GM12864 (cell line): ENCODE measurements at regions not wholly inside any gene's neighbourhood (a gene's known extent, or its start where the extent isn't known, plus 50 kb on each side); places are given as distances from the start of the nearest gene placed in this dataset.
"Not testable (repeated sequence)": the region's sequence is repeated elsewhere in the genome, so short reads cannot be mapped to it uniquely, and the experiment has no call there.

Source experiments
- DNase-seq: peaks from one replicate; pipeline ENCODE4 v3.0.0-alpha.2; 2011; ENCODE audit warnings: low read depth
- H3K4me3 ChIP-seq: 2 replicates; pipeline ENCODE4 v1.5.1; 2011; ENCODE audit warnings: mild to moderate bottlenecking, low read depth, low read length, control low read depth
- TF ChIP-seq, protein P1 (sequence below): IDR thresholded peaks from 2 replicates; pipeline ENCODE4 v1.5.1; 2011; ENCODE audit warnings: low read depth, mild to moderate bottlenecking, moderate library complexity, low read length, control low read depth, inconsistent platforms; ENCODE audit errors: missing control alignments

GRCh38 chr12:28032811-28033537 is 60.4 kb upstream of the PTHLH start:
- H3K4me3 ChIP-seq: no peak overlapping the region
- TF ChIP-seq, protein P1, sequence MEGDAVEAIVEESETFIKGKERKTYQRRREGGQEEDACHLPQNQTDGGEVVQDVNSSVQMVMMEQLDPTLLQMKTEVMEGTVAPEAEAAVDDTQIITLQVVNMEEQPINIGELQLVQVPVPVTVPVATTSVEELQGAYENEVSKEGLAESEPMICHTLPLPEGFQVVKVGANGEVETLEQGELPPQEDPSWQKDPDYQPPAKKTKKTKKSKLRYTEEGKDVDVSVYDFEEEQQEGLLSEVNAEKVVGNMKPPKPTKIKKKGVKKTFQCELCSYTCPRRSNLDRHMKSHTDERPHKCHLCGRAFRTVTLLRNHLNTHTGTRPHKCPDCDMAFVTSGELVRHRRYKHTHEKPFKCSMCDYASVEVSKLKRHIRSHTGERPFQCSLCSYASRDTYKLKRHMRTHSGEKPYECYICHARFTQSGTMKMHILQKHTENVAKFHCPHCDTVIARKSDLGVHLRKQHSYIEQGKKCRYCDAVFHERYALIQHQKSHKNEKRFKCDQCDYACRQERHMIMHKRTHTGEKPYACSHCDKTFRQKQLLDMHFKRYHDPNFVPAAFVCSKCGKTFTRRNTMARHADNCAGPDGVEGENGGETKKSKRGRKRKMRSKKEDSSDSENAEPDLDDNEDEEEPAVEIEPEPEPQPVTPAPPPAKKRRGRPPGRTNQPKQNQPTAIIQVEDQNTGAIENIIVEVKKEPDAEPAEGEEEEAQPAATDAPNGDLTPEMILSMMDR: no peak
- no peak for DNase-seq

GRCh38 chr12:28033538-28033915 is 61.0 kb upstream of the PTHLH start:
- DNase-seq: no peak
- TF ChIP-seq, protein P1: no peak
- H3K4me3 ChIP-seq: no peak overlapping the region

DNA sequence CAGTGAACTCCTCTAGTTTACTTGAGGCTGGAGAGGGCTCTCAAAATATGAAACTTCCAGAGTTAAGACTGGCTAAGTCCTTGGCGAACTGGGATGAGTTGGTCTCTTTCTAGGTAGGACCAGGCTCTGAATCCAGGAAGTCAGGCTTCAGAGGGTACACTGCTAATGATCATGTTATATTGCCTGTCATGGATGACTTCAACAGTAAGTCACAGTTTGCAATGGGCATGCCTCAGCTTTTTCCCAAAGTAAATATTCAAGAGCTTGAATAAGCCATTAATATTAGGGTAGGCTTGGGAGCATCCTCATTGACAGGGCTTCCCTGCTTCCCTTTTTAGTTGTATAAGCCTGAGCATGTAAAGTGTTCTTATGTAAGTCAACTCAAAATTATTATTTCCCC is 61.7 kb upstream of the PTHLH start:
- no peak for DNase-seq
- H3K4me3 ChIP-seq: no peak overlapping the region
- TF ChIP-seq, protein P1: no peak

DNA sequence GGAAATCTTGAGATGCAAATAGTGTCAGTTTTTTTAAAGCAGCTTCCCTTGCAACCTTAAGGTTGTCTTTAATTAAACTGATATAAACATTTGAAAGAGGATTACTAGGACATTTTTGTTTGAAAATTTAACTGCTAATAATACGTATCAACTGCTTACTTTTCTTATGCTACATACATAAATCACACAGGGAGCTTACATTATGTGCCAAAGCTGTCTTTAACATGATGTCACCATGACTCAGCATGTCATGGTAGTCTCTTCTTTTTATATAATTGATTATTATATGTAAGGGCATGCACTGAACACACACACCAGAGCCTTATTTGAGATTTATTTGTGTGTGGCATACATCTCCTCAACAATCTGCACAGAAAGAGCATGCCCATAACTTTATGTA is 63.0 kb upstream of the PTHLH start:
- TF ChIP-seq, protein P1: no peak
- DNase-seq: no peak
- H3K4me3 ChIP-seq: no peak overlapping the region

DNA sequence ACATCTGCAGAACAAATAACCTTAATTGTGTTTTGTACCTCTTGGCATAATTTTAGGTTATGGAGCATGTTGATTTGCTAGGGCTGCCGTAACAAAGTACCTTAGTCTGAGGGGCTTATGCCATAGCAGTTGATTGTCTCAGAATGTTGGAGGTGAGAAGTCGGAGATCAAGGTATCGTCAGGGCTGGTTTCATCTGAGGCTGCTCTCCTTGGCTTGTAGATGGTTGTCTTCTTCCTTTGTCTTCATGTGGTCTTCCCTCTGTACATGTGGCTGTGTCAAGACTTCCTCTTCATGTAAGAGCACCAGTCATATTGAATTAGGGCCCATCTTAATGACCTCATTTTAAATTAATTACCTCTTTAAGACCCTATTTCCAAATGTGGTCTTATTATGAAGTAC is 64.4 kb upstream of the PTHLH start:
- TF ChIP-seq, protein P1: no peak
- DNase-seq: no peak
- no peak overlapping the region for H3K4me3 ChIP-seq

DNA sequence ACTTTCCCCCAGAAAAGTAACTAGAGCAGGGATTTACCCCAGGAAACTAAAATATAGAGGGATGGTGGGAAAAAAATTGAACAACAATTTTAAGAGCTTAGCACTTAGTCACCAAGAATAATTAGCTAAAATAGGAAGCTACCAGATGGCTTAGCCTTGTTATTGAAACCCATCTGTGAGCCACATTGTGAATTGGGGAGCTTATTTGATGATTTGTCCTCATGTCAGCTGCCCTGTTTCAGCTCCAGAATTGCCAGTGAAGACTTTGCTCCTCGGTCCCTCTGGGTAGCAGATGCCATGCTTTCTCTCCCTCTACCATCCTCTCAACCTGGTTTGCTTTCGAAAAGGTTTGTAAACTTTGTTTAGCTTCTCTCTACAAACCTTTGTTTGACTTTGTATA is 67.7 kb upstream of the PTHLH start:
- no peak for DNase-seq
- TF ChIP-seq, protein P1: no peak
- H3K4me3 ChIP-seq: no peak overlapping the region

- not testable (repeated sequence) for DNase-seq, H3K4me3 ChIP-seq
Measured at GRCh38 chr12:28046600-28046999, 74.1 kb upstream of the PTHLH start.
